Natural killer cell (primary cell): ENCODE measurements at regions not wholly inside any gene's neighbourhood (a gene's known extent, or its start where the extent isn't known, plus 50 kb on each side); places are given as distances from the start of the nearest gene placed in this dataset.

Source experiments
- ATAC-seq, 3 donors: fragments of 150-1000 bp in 2 of 3; fragments of 200-7000 bp in 1 of 3; cut with Tn5 transposase; 1 replicate in 1 of 3; 2 replicates in 2 of 3; pipeline ENCODE4 v1.10.0; 2021; ENCODE audit warnings: mild to moderate bottlenecking in 2 of 3, moderate library complexity in 2 of 3
- DNase-seq, 2 donors: peaks; one replicate each; pipeline versions ENCODE4 v3.0.0 to v3.0.0-alpha.2; 2013 to 2021; ENCODE audit warnings: mixed read lengths in 1 of 2
- H3K27ac ChIP-seq: one replicate; pipeline ENCODE4 v1.5.1; 2013; ENCODE audit warnings: mild to moderate bottlenecking, low read length
- H3K27me3 ChIP-seq: one replicate; pipeline ENCODE4 v1.6.1; 2013; ENCODE audit warnings: low read length; ENCODE audit not compliant: control insufficient read depth, insufficient read depth
- H3K36me3 ChIP-seq: one replicate; pipeline ENCODE4 v1.6.1; 2013; ENCODE audit warnings: low read length; ENCODE audit not compliant: control insufficient read depth, insufficient read depth
- H3K4me1 ChIP-seq: one replicate; pipeline ENCODE4 v1.6.1; 2013; ENCODE audit warnings: low read length; ENCODE audit not compliant: control insufficient read depth, insufficient read depth
- H3K4me3 ChIP-seq: one replicate; pipeline ENCODE4 v1.5.1; 2013; ENCODE audit warnings: low read length
- H3K9me3 ChIP-seq: one replicate; pipeline ENCODE4 v1.6.1; 2013; ENCODE audit warnings: low read length; ENCODE audit not compliant: control insufficient read depth, insufficient read depth
- H3K27ac Mint-ChIP-seq, 2 donors: one replicate each; pipeline ENCODE4 v1.8.0; 2022; ENCODE audit warnings: mild to moderate bottlenecking in 2 of 2, mixed read lengths in 2 of 2, moderate library complexity in 1 of 2
- H3K27me3 Mint-ChIP-seq, 2 donors: one replicate each; pipeline ENCODE4 v1.8.0; 2022; ENCODE audit warnings: low read depth in 2 of 2, mixed read lengths in 2 of 2
- H3K36me3 Mint-ChIP-seq: one replicate; pipeline ENCODE4 v1.8.0; 2022; ENCODE audit warnings: mixed read lengths
- H3K4me1 Mint-ChIP-seq, 2 donors: one replicate each; pipeline ENCODE4 v1.8.0; 2022; ENCODE audit warnings: mixed read lengths in 2 of 2
- H3K4me3 Mint-ChIP-seq: one replicate; pipeline ENCODE4 v1.8.0; 2022; ENCODE audit warnings: mild to moderate bottlenecking, moderate library complexity, mixed read lengths
- H3K9me3 Mint-ChIP-seq, 2 donors: one replicate each; pipeline ENCODE4 v1.8.0; 2022; ENCODE audit warnings: mixed read lengths in 2 of 2
- WGBS: methylation state at CpG from one replicate; pipeline ENCODE4 v1.1.7; 2013; ENCODE audit warnings: missing lambda C conversion rate; ENCODE audit not compliant: insufficient coverage; 5-methylcytosine and 5-hydroxymethylcytosine counted together
- intact Hi-C: fragments of 100-400 bp; cut with micrococcal nuclease; formaldehyde crosslinking; loops from one replicate; pipeline ENCODE4 v1.14.2; 2022
- TF ChIP-seq, protein P1 (sequence below): fragments of 200-600 bp; IDR thresholded peaks from one replicate; pipeline ENCODE4 v1.8.0; 2022; ENCODE audit warnings: antibody characterized with exemption

DNA sequence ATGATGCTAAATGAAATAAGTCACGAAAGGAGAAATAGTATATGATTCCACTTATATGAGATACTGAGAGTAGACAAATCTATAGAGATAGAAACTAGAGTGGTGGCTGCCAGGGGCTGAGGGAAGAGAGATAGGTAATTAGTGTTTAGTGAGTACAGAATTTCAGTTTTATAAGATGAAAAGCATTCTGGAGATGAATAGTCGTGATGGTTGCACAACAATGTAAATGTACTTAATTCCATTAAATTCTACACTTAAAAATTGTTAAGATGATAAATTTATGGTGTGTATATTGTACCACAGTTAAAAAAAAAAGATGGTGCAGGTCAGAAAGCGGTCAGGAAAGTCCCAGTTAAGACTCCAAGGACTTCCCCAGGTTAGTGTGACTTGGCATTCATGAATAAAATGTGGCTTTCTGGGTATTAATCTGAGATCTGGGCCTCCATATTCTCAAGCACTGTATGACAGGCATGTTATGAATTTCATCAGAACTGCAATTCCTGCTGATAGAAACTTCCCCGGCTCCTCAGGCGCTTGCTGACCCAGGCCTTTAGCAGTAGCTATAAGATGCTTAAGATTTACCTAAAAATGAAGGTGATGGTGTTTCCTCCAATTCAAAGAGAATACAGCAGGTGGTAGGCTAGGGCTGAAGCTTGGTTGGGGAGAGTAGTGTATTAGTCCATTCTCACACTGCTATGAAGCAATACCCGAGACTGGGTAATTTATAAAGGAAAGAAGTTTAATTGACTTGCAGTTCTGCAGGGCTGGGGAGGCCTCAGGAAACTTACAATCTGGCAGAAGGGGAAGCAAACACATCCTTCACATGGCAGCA, 115.3 kb upstream of the SOX9 start:
- no peaks in the 10 kb centered on the region for H3K27me3 ChIP-seq
- no peak overlapping the region for H3K27ac ChIP-seq
- Mint-ChIP-seq H3K36me3 (no peaks in the 10 kb centered on the region), H3K27ac (no peak overlapping the region), H3K4me3 (no peak overlapping the region), H3K4me1 (no peaks in the 10 kb centered on the region), H3K27me3 (no peaks in the 10 kb centered on the region), H3K9me3 (peaks cover 0 to 4% of the 10 kb centered on the region in 2 donors)
- TF ChIP-seq, protein P1, sequence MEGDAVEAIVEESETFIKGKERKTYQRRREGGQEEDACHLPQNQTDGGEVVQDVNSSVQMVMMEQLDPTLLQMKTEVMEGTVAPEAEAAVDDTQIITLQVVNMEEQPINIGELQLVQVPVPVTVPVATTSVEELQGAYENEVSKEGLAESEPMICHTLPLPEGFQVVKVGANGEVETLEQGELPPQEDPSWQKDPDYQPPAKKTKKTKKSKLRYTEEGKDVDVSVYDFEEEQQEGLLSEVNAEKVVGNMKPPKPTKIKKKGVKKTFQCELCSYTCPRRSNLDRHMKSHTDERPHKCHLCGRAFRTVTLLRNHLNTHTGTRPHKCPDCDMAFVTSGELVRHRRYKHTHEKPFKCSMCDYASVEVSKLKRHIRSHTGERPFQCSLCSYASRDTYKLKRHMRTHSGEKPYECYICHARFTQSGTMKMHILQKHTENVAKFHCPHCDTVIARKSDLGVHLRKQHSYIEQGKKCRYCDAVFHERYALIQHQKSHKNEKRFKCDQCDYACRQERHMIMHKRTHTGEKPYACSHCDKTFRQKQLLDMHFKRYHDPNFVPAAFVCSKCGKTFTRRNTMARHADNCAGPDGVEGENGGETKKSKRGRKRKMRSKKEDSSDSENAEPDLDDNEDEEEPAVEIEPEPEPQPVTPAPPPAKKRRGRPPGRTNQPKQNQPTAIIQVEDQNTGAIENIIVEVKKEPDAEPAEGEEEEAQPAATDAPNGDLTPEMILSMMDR: no peak
- no peak for DNase-seq
- H3K4me3 ChIP-seq: no peak overlapping the region
- 77% methylated on average over 5 of the region's 6 CpGs for WGBS
- no peaks in the 10 kb centered on the region for H3K4me1 ChIP-seq
- no peaks in the 10 kb centered on the region for H3K9me3 ChIP-seq
- no peak for ATAC-seq
- intact Hi-C loops: no loop called here
- no peaks in the 10 kb centered on the region for H3K36me3 ChIP-seq

GRCh38 chr17:72008236-72008876, 112.5 kb upstream of the SOX9 start:
- TF ChIP-seq, protein P1: no peak
- Histone ChIP-seq H3K27me3 (no peaks in the 10 kb centered on the region), H3K27ac (no peak overlapping the region), H3K36me3 (no peaks in the 10 kb centered on the region), H3K4me1 (no peaks in the 10 kb centered on the region), H3K4me3 (no peak overlapping the region), H3K9me3 (no peaks in the 10 kb centered on the region)
- no peaks in the 10 kb centered on the region for H3K4me1 Mint-ChIP-seq
- H3K9me3 Mint-ChIP-seq: peaks cover 5 to 6% of the 10 kb centered on the region in 2 donors
- ATAC-seq: no peak
- 71% methylated on average over 5 of the region's 5 CpGs for WGBS
- no peak overlapping the region for H3K27ac Mint-ChIP-seq
- no peak overlapping the region for H3K4me3 Mint-ChIP-seq
- no peak for DNase-seq
- H3K36me3 Mint-ChIP-seq: no peaks in the 10 kb centered on the region
- no peaks in the 10 kb centered on the region for H3K27me3 Mint-ChIP-seq
- intact Hi-C loops: no loop called here

DNA sequence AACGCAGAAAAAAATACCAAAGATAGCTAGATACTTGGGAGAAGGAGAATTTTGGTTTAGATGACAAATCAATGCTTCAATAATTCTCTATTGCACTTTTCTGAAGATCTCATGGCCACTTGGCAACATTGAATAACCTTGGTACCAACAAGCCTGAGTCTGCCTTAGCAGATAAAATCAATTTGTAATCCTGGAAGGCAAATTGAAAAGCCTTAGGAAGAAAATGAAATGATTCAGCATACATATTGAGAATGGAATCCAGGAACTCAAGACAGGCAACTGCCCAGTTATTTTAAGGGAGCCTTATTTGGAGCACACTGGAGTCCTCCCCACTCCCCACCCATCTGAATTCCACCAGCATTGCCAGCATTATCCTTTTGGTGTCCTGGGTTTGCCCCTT, 109.3 kb upstream of the SOX9 start:
- no peak for DNase-seq
- no peaks in the 10 kb centered on the region for H3K4me1 Mint-ChIP-seq
- H3K4me3 Mint-ChIP-seq: no peak overlapping the region
- no peak for ATAC-seq
- no peak overlapping the region for H3K4me3 ChIP-seq
- H3K27me3 ChIP-seq: no peaks in the 10 kb centered on the region
- TF ChIP-seq, protein P1: no peak
- H3K9me3 Mint-ChIP-seq: peaks cover 4 to 8% of the 10 kb centered on the region in 2 donors
- H3K27me3 Mint-ChIP-seq: no peaks in the 10 kb centered on the region
- H3K9me3 ChIP-seq: no peaks in the 10 kb centered on the region
- 88% methylated on average over 1 of the region's 1 CpG for WGBS
- no peaks in the 10 kb centered on the region for H3K4me1 ChIP-seq
- no peak overlapping the region for H3K27ac ChIP-seq
- no peaks in the 10 kb centered on the region for H3K36me3 Mint-ChIP-seq
- H3K36me3 ChIP-seq: no peaks in the 10 kb centered on the region
- no peak overlapping the region for H3K27ac Mint-ChIP-seq
- intact Hi-C loops: no loop called here
